Thyroid gland (tissue), 4 donors: ENCODE measurements at regions not wholly inside any gene's neighbourhood (a gene's known extent, or its start where the extent isn't known, plus 50 kb on each side); places are given as distances from the start of the nearest gene placed in this dataset.

Experiments
- POLR2A ChIP-seq, 2 donors: fragments of 450-650 bp; IDR thresholded peaks; one replicate each; pipeline ENCODE4 v1.6.1; 2017; ENCODE audit warnings: antibody characterized with exemption in 2 of 2, mild to moderate bottlenecking in 2 of 2, moderate library complexity in 1 of 2
- TF ChIP-seq, protein P1 (sequence below), 6 experiments: fragments of 200-600 bp in 3 of 6; fragments of 450-650 bp in 3 of 6; sonication (generic) in 3 of 6; IDR thresholded peaks; one replicate each; pipeline ENCODE4 v1.5.1; 2016 to 2019; ENCODE audit warnings: antibody characterized with exemption in 6 of 6, mild to moderate bottlenecking in 2 of 6, inconsistent platforms in 1 of 6, moderate library complexity in 1 of 6

- TF ChIP-seq, protein P1, sequence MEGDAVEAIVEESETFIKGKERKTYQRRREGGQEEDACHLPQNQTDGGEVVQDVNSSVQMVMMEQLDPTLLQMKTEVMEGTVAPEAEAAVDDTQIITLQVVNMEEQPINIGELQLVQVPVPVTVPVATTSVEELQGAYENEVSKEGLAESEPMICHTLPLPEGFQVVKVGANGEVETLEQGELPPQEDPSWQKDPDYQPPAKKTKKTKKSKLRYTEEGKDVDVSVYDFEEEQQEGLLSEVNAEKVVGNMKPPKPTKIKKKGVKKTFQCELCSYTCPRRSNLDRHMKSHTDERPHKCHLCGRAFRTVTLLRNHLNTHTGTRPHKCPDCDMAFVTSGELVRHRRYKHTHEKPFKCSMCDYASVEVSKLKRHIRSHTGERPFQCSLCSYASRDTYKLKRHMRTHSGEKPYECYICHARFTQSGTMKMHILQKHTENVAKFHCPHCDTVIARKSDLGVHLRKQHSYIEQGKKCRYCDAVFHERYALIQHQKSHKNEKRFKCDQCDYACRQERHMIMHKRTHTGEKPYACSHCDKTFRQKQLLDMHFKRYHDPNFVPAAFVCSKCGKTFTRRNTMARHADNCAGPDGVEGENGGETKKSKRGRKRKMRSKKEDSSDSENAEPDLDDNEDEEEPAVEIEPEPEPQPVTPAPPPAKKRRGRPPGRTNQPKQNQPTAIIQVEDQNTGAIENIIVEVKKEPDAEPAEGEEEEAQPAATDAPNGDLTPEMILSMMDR (IDR thresholded peaks at IDR 0.05), result no peak
- no peak for TF ChIP-seq POLR2A (IDR thresholded peaks at IDR 0.05)
Observed at GRCh38 chr2:53051157-53051556, 716.4 kb upstream of the CHAC2 start.
